ENCODE measurements at regions not wholly inside any gene's neighbourhood (a gene's known extent, or its start where the extent isn't known, plus 50 kb on each side); places are given as distances from the start of the nearest gene placed in this dataset.

- DNase-seq (ENCODE audit: low read depth in 3 of 3): no peak
Observed at GRCh38 chr6:44606504-44606903, 219.0 kb downstream of the CDC5L start.

DNA sequence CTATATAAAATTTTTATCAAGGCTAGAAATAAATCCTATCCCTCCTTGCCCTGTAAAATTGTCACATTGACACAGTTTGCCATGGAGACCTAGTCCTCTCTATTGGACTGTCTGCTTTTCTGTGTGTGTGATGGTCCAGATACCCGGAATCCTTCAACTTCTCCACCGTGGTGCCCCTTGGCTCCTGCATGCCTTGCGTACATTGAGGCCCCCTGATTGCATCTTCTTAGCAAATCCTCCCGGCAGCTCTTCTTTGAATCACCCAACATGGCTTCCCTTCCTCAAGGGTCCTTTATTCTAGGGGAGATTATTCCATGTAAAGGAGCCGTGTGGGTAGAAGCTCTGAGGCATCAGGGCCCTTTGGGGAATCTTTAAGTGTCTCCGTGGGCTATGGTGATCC is 219.5 kb downstream of the CDC5L start:
- DNase-seq (ENCODE audit: low read depth in 3 of 3): no peak

DNA sequence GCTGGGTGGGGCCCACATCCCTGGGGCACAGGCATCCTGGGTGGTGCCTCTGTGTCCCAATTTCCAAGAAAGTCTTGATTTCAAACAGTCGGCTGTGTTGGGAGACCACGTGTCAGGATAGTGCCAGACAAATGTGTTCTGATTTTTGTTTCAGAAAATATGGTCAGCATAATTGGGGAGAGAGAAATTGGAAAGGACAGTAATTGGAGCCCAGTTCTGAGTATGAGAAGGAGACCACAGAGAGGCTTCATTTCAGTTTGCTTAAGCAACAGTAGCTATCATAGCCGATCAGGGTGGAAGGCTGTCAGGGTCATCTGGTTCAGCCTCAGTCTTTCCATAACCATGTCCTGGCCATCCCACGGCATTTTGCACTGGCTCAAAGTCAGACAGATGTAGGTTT is 220.7 kb downstream of the CDC5L start:
- no peak for DNase-seq (ENCODE audit: low read depth in 3 of 3)

GRCh38 chr6:44609051-44609612 is 221.6 kb downstream of the CDC5L start:
- DNase-seq (ENCODE audit: low read depth in 3 of 3): no peak

- no peak for DNase-seq (ENCODE audit: low read depth in 3 of 3)
Observed at GRCh38 chr6:44614396-44614795, 226.9 kb downstream of the CDC5L start.

- DNase-seq (ENCODE audit: low read depth in 3 of 3): no peak
Observed at GRCh38 chr6:44615621-44616020, 228.1 kb downstream of the CDC5L start.

DNA sequence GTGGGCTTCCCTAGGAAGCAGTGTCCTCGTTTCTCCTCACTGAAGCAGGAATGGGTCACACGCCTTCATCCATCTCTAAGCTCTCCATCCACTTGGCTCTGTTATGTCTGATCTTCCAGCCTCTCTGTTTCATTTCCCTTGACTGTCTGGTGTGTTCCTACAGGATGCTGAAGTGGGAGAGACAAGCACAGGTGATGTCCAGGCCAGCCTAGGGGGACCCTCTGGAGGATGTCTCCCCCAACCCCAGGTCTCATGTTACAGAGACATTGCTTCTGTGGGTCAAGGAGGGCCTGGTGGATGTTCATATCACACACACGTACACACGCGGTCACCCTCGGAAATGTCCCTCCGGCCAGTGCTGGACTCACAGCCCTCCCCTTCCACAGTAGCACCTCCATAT is 229.9 kb downstream of the CDC5L start:
- no peak for DNase-seq (ENCODE audit: low read depth in 3 of 3)

DNA sequence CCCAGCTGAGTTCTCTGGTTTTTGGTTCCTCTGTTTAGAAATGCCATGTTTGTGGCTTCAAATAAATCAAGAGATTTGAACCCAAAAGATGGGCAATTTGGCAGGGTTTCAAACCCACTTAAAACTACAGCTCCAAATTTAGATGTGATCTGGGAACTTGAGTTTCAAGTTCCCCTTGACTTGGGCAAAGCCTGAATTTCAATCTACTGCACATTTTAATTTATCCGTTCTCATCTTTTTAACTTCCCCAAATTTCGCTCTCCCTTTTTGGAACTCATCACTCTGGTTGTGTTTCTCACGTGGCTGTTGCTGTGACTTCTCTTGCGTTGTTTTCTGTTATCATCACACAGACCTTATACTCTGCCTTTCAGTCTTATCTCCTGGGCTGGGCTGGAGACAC is 230.9 kb downstream of the CDC5L start:
- DNase-seq (ENCODE audit: low read depth in 3 of 3): no peak

GRCh38 chr6:44620922-44621321 is 233.4 kb downstream of the CDC5L start:
- no peak for DNase-seq (ENCODE audit: low read depth in 3 of 3)

DNA sequence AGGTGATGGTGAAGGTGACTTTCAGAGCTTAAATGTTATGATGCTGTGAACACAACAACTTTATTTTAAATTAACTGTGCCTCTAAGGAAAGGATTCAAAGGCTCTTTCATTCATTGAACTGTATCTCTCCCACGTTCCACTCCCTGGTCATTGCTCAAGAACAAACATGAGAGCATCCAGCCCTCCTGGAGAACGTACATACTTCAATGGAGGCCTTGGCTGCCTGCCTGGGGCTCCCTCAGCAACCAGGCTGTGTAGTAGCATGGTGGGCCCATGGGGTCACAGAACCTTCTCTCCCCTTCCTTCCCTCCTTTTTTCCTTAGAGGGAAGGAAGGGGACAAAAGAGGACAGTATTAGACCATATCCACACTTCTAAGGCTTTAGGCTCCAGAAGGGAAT is 234.3 kb downstream of the CDC5L start:
- no peak for DNase-seq (ENCODE audit: low read depth in 3 of 3)

DNA sequence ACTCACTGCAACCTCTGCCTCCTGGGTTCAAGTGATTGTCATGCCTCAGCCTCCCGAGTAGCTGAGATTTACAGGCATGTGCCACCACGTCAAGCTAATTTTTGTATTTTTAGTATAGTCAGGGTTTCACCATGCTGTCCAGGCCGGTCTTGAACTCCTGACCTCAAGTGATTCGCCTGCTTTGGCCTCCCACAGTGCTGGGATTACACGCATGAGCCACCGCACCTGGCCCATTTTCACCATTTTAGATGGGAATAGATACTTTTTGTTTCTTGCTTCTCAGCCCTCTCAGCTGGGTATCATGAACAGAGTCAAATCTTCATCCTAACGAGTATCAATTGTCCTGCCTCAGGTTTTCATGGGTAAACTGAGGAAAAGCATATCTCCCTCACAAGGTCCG is 235.0 kb downstream of the CDC5L start:
- DNase-seq (ENCODE audit: low read depth in 3 of 3): no peak

DNA sequence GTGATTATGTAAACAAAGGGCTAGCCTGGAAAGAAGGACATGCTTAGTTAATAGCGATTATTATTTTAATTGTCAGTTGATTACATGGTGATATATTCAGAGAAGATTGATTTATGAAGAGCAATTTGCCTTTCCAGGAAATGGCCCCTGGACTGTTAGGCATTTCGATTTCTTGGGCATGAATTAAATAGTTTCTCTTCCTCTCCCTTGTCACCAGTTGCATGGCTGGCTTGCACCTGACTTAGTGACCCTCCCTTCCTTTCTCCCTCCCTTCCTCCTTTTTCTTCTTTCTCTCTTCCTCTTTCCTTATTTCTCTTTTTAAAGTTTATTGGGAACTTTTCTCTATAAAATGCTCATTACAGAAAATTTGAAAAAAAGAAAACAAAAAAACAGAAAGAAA is 235.4 kb downstream of the CDC5L start:
- no peak for DNase-seq (ENCODE audit: low read depth in 3 of 3)

DNA sequence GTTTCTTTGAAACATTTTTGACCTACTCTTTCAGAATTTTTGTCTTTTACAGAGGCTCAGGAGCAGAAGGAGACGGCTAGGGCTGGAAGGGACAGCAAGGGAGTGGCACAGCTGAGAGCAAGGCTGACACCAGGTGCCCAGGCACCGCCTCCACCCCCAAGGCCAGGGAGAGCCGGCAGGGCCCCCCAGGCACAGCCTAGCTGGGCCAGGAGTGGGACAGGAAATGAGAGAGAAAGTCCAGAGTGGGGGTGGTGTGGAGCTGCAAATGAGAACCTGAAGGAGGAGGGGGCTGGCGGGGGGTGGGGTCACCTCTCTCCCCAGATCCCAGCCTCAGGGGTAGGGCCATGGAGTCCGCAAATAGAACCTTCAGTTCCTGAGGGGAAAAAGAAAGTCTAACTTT is 236.7 kb downstream of the CDC5L start:
- no peak for DNase-seq (ENCODE audit: low read depth in 3 of 3)

GRCh38 chr6:44624936-44625573 is 237.5 kb downstream of the CDC5L start:
- DNase-seq (ENCODE audit: low read depth in 3 of 3): no peak

GRCh38 chr6:44625996-44626395 is 238.5 kb downstream of the CDC5L start:
- DNase-seq (ENCODE audit: low read depth in 3 of 3): no peak

DNA sequence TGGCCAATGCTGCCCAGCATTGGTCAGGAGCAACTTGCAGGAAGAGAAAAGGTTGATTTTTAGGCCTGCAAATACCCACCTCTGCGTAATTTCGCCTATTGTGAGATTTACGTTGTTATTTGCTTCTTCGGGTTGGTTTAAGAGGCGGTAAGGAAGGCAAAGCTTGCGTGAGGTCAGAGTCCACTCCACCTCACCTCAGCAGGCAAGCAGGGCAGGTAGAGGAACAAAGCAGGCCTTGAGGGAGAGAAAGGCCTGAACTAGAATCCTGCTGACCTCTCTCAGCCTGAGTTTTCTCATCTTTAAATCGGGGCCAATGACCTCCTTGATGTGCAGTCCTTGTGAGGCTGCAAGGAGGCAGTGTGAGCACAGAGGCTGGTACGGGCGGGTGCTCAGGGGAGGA is 239.1 kb downstream of the CDC5L start:
- DNase-seq (ENCODE audit: low read depth in 3 of 3): no peak

GRCh38 chr6:44627091-44627882 is 239.8 kb downstream of the CDC5L start:
- DNase-seq (ENCODE audit: low read depth in 3 of 3): no peak

DNA sequence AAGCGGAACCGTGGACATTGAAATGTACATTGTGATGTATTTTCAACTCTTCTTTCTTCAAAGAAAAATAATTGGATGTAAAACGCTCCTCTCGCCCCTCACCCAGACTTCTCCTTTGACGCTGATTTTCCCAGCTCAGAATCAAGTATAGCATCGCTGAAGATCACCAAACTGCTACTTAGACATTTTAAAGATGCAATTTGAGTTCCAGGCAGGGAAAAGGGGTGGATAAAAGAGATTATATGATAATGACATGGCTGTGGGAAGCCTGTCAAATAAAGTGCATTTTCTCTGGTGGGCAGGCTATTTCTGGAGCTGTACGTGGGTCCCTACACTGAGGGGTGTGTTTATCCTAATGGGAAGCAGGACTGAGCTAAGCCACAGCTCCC is 240.4 kb downstream of the CDC5L start:
- no peak for DNase-seq (ENCODE audit: low read depth in 3 of 3)

- DNase-seq (ENCODE audit: low read depth in 3 of 3): no peak
Observed at GRCh38 chr6:44628347-44628746, 240.8 kb downstream of the CDC5L start.

- DNase-seq (ENCODE audit: low read depth in 3 of 3): no peak
Observed at GRCh38 chr6:44629636-44630035, 242.1 kb downstream of the CDC5L start.

GRCh38 chr6:44630125-44631028 is 242.9 kb downstream of the CDC5L start:
- peak in 2 of 3 donors; percentile 29 to 34 for DNase-seq (ENCODE audit: low read depth in 3 of 3)

DNA sequence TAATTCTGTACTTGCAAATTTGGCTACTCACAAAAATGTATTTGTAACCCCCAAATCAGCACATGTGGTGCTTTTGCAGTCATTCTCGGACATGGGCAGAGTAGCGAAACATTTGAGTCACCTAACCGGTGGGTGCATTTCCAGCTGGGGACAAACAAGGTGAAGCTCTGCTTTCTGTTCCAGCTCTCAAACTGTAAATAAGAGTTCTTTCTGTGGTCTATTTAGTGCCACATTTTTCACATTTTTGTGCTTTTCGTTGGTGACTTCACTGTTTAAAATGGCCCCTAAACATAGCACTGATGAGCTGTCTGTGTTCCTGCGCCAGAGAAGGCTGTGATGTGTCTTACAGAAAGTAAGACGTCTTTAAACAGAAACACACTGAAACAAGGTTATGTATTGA is 244.5 kb downstream of the CDC5L start:
- no peak for DNase-seq (ENCODE audit: low read depth in 3 of 3)
